HL-60/S4 treated with retinoic acid at 250 ng/mL for 4 days and 3 days (cell line): ENCODE measurements at regions not wholly inside any gene's neighbourhood (a gene's known extent, or its start where the extent isn't known, plus 50 kb on each side); places are given as distances from the start of the nearest gene placed in this dataset.

Source experiments
- in situ Hi-C: fragments of 300-500 bp; cut with MboI; formaldehyde crosslinking; loops from 2 replicates; pipeline ENCODE4 v1.7.0; 2022; ENCODE audit warnings: low sequenced_read_pairs

DNA sequence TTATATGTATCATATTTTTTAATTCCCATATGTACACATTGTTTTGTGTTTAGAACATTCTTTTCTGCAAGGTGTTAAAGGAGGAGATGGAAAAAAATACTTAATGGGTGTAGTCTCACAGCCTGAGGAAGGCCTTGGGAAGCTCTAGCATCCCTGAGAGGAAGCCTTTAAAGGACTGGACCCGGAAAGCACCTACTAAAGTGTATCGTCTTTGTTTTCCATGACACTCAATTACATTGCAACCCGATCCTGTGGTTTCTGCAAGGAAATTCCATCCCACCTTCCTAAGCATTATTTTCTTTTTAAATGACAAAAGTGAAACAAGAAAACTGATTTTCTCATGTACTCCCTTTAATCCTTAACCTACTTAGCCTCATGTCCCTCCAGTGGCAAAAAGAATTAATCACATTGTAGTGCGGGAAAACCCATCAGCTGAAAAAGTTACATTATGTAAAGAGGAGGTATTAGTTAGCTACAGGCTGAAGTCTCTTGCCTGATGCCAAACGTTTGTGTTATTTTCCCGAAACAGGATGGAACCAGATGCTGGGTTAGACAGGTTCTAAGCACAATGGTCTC is 147.8 kb upstream of the CPSF6 start:
- in situ Hi-C loops = no loop called here

DNA sequence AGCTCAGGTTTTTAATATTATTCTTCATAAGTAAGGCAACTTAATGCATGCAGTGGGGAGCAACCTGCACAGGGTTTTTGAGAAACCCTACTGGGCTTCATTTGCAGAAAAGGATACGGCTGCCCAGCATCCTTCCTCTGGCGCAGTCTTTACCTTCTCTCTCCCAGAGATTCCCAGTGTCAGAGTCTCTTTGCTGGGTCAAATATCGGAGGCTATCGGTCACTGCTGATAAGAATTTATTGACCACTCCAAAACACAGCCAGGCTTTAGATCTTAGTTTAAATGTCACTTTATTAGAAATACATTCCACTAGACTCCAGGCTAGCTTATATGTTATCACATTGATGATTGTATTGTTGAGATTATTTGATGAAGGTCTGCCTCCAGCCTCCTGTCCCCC is 147.2 kb upstream of the CPSF6 start:
- in situ Hi-C loops = no loop called here

DNA sequence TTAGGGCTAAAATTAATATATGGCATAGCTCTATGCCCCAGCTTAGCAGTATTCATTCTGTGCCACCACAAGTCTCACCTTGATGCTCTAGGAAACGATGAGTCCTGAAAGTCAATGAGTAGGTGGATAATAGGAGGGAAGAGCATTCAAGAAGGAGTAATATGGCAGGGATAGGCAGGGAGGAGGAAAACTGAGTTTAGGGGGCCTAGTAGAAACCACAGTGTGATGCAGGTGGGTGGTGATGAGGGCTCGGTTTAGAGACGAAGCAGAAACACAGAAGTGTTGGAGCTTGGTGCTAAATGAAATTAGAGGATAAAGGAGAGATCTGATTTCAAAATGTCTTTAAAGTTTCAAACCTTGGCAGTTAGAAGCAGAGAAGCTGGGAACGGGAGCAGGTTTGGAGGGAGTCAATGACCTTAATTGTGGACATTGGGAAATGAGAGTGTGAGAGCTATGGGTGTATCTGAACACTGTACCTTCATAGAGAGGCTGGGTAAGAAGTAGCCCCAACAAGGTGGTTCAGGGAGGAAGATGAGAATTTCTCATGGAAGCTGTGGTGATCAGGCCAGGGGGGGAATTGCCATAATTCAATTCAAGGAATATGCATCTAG is 144.7 kb upstream of the CPSF6 start:
- in situ Hi-C loops = no loop called here

DNA sequence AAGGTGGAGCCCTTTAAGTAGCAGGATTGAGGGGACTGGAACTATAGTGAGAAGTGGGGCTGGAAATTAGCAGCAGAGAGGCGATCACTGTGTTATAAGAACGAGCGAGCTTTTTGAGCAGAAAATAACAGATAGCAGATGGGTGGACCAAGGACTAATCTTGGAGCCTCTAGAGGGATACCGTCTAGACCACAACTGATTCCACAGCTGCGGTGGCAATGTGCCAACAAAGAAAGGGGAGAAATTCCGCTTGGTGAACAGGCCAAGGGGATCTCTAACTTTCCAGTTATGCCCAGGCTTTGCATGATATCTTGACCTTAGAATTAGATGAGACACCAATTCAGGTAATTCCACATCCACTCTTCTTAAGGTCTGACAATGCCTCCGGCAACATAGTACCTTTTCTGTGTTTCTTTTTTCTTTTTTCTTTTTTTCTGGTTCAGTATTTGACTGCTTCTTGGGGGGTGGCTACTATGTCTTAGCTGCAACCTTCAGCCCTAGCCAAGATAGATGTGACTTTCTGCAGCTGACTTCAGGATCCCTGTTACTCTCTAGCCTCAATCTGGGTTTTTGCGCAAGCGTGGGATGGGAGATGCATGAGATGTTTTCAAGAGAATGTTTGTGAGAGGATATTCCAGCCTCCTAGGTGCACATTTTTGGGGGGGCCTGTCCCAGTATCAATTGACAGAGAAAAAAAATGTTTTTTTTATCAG is 143.4 kb upstream of the CPSF6 start:
- in situ Hi-C loops = no loop called here

DNA sequence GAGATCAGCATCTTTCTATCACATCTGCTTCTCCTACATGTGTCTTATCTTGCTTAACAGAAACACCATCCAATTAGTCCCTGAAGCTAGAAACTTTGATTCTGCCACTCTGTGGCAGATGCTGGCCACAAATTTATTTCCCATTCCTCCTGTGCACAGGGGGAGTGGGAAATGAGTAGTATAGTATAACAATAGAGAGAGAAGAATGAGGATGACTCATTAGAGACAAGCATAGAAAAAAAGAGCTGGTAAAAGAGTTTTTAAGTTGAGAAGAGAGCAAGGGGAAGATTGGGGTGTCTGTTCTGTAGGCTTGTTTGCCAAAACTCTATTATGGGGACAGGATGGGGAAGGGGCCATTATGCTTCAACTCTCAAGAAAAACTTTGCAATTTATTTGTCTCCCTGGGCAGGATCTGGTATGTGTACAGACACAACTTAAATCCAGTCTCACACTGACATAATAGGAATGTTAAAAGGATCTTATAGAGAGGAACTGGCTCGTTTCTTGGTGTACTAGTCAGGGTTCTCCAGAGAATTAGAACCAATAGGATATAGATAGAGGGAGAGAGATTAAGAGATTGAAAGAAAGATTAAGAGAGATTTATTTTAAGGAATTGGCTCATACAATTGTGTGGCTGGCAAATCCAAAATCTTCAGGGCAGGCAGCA is 142.6 kb upstream of the CPSF6 start:
- in situ Hi-C loops = no loop called here

DNA sequence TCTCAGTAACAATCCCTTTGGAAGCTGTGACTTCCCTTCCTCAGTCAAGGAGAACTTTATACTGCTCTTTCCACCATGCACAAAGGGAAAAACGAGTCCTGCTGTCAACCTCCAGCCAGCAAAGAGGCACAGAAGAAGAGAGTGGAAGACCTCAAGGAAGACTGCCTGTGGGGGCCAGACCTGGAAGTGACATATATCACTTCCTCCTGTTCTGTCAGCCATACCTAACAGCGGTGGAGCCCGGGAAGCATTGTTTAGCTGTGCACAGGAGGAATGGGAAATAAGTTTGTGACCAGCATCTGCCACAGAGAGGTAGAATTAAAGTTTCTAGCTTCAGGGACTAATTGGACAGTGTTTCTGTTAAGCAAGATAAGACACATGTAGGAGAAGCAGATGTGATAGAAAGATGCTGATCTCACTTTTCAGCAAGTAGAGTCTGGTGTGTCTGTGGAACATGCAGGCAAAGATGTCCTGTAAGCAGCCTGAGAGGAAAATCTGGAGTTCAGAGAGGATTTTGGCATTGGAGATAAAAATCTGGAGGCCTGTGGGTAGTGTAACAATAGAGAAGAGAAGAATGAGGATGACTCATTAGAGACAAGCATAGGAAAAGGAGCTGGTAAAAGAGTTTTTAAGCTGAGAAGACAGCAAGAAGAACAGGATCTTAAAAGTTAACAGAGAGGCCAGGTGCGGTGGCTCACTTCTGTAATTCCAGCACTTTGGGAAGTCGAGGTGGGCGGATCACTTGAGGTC is 141.6 kb upstream of the CPSF6 start:
- in situ Hi-C loops = no loop called here

DNA sequence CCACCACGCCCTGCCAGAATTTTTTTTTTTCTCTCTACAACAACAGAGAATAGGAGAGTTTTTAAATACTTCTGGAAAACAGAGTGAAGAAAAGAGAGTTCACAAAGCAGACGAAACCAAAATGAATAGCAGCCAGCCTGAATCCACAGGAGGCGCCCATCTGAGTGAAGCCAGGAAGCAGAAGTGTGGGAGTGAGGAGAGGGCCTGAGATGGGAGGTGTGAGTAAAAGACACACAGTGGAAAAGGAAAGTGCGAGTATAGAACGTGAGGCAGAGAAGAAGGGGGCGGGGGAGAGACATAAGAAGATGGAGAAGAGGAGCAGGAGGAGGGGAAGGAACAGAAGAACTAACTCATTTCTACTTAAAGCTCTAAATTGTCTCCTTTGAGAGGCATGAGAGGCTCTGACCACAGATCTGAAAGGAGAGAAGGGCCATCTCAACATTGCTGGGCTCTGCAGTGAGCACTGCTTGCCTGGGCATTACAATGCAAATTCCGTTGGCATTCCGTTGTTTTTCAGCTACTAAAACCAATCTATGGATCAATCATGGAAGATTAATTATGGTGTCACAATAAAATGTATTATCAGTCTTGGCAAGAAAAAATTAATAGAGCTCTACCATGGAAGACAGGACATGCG is 140.1 kb upstream of the CPSF6 start:
- in situ Hi-C loops = no loop called here

DNA sequence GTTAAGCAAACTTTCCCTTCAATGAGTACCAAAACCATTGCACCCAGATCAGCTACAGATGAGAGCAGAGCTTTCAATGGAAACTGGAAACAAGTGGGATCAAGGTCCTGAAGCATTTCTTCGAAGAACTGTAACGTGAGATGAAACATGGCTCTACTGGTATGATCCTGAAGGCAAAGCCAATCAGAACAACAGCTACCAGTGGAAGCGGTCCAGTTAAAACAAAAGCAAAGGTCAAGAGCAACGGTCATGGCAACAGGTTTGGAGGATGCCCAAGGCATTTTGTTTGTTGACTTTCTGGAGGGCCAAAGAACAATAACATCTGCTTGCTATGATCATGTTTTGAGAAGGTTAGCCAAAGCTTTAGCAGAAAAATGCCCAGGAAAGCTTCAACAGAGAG is 137.9 kb upstream of the CPSF6 start:
- in situ Hi-C loops = no loop called here

DNA sequence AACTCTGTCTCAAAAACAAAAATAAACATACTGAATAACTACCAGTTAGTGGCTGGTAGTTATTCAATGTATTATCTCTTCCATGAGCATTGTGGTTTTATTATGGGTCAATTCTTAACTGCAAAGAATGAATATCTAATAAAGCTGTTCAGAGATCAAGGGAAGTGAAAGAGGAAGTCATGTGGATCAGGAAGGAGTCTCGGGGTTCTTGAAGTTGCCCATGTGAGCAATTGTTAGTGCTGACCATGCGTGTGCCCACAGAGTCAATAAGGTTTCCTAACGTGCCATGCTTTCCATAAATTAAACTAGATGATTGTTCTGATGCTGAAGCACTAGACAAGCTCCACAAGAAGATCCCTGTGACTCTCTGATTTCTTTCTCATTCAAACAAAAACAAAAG is 136.5 kb upstream of the CPSF6 start:
- in situ Hi-C loops = no loop called here

DNA sequence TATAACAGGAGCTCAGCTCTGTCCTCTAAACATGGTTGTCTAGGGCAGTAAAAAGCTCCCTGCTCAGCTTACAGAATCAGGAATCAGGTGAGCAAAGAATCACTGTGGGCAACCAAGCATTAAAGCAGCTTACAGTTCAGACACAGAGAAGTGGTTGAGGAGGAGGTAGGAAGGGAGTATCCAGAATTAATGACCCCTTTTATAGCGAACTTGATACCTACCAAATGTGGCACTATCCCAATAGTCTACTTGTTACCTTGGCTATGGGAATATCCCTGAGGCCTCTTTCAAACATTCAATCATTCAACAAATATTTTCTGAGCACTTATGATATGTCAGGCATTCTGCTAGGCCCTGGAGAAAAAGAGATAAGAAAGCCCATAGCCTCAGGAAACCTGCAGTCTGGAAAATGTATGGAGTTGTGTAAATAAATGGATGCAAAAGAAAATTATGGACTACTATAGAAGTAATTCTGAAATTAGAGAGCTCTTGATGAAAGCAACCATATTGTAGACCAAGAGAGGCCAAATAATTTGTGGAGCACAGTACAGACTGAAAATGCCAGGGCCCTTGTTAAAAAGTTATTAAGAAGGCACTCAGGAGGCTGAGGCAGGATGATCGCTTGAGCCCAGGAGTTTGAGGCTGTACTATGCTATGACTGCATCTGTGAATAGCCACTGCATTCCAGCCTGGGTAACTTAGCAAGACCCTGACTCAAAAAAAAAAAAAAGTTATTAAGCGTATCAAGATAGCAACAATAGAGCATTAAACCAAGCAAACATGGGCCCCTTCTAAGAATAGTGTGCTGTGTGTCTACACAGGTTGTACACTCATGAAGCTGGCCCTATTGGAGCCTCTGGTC is 134.0 kb upstream of the CPSF6 start:
- in situ Hi-C loops = no loop called here

DNA sequence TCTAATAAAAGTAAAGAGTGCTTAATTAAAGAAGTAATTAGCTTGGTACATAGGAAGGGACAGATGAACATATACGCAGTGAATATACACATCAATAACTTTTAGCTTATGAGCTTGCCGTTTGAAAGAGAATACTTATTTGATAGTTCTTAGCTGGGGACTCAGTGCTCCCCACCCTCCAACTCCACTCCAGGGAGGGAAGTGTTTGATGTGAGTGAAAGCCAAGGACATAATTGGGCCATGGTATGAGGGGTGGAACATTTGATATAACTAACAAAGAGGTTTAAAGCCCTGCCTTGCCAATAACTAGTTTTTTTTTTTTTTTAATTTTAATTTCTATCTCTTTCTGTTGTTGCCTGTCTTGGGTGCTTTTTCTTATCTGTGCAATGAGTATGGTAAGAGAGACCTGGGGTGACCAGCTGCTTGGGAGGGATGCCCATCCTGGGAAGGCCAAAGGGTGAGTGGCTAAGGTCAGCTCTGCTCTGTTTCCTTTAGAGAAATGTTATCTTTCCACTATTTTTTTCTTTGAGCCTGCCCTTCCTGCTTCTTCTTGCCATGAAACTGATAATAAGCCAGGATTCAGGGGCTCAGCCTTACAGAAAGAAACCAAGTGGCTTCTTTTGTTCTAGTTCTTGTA is 132.8 kb upstream of the CPSF6 start:
- in situ Hi-C loops = no loop called here

DNA sequence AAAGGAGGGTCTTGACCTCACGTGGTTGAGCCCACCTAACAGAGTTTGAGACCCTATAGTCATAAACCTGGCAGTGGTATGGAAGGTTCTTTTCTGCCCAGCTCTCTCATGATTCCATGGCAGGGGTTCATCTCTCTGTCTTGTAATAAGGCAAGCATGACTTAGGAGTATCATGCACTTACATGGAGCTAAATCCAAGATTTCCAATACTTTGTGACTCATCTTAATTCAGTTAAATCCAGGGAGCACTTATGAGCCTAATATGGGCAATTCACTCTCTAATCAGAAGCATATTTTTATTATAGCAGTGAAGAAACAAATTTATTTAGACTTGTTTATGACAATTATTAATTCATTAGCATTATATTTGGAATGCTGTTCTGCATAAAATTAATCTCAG is 131.8 kb upstream of the CPSF6 start:
- in situ Hi-C loops = no loop called here

DNA sequence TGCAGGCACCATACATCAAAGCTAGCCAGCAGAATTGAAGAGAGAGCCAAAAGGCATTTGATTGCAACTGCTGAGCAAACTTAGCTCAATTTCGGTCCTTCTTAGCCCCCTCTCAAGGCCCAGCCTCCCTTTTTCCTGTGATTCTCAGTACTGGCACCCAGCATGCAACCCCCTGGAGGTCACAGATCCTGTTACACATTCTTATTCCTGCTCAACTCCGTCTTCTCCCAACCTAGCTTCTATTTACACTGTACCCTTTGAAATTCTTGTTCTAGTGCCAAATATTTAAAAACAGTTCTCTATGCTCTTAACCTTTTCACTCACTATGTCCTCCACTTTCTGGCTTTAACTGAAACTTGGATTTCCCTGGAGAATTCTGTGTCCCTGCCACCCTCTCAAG is 131.3 kb upstream of the CPSF6 start:
- in situ Hi-C loops = no loop called here

DNA sequence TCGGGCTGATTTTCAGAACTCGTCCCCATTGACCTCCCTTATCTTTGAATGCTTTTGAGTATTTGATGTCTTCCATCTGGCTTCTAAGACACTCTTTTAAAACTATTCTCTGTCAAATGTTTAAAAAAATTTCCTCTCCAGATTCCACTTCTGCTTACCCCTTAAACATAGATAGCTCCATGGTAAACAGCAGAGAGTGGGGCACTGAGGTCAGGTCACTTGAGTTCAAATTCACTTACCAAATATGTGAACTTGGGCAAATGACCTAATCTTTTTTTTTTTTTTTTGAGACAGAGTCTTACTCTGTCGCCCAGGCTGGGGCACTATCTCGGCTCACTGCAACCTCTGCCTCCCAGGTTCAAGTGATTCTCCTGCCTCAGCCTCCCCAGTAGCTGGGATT is 126.8 kb upstream of the CPSF6 start:
- in situ Hi-C loops = no loop called here

DNA sequence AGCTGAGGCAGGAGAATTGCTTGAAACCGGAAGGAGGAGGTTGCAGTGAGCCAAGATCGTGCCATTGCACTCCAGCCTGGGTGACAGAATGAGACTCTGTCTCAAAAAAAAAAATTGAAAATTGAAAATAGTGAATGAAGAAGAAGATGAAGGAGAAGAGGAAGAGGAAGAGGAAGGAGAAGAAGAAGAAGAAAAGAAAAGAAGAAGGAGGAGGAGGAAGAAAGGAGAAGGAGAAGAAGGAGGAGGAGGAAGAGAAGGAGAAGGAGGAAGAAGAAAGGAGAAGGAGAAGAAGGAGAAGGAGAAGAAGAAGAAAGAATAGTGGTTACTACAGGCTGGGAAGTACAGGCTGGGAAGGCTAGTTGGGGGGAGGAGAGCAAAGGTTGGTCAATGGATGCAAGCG is 124.3 kb upstream of the CPSF6 start:
- in situ Hi-C loops = no loop called here

DNA sequence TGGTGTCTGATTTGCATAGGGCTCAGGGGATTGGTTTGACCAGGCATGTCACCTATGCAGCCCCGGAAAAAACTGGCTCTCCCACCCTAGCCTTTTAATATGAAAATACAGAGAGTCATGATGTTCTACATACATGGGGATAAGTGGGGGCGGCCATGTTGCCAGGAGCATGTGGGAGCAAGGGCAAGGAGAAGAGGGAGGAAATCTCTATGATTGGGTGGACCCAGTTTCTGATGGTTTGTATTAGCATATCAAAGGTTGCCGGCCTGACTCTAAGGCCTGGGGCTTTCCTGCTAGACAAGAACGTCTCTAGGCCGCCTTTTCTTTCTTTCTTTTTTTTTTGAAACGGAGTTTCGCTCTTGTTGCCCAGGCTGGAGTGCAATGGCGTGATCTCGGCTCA is 123.4 kb upstream of the CPSF6 start:
- in situ Hi-C loops = no loop called here

DNA sequence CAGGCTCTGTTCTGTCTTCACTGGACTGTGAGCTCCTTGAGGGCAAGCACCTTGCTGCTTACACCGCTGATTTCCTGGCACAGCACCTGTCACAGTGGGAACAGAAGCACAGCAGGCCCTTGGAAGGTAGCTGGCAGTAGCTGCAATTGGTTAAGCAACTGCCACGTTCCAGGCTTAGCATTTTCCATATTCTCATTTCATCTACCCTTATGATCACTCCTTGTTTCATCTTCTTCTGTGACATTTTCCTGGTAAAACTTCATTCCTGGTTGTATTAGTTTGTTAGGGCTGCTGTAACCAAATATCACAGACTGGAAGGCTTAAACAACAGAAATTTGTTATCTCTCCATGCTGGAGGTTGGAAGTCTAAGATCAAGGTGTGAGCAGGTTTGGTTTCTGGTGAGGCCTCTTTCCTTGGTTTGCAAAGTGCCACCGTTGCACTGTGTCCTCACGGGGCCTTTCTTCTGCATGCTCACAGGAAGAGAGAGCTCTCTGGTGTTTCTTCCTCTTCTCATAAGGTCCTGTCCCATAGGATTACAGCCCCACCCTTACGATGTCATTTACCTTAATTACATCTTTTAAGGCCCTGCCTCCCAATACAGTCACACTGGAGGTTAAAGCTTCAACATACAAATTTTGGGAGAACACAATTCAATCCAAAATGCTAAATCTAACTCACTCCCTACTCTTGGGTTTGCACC is 121.7 kb upstream of the CPSF6 start:
- in situ Hi-C loops = no loop called here

DNA sequence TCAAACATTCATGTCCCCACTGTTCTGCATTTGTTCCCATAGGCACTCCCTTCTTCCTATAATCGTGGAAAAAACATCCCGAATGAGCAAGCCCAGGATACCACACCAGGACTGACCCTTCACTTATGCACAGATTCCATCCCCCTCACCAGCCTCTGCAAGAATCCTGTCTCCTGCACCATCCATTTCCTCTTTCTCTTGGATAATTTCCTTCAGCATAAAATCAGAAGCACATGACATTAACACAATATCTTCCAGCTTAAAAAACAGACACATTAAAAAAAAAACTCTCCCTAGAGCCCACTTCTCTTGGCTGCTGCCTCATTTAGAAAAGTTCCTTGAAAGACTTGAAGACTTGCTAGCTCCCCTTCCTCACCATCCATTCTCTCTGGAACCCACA is 120.9 kb upstream of the CPSF6 start:
- in situ Hi-C loops = no loop called here

DNA sequence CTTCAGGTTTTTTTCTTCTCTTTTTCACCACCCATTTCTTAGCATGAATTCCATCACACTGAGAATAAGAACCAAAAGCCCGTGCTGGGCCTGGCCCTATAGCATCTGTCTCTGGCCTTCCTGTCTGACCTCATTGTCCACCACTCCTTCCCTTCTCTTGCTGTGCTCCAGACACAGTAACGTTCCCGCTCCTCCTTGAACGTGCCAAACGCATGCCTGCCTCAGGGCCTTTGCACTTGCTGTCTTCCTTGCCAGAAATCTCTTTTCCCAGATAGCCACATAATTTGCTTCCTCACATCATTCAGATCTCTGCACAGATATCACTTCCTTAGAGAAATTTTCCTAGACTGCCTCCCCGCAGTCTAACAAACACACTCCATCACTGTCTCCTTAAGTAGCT is 119.6 kb upstream of the CPSF6 start:
- in situ Hi-C loops = no loop called here
